ENCODE measurements at regions not wholly inside any gene's neighbourhood (a gene's known extent, or its start where the extent isn't known, plus 50 kb on each side); places are given as distances from the start of the nearest gene placed in this dataset.
A peak's percentile ranks its signal among the peaks of the same experiment; 100 is the strongest.

GRCh38 chr3:124381575-124382333, 348.5 kb upstream of the UMPS start:
- DNase-seq = no peak

- no peak for DNase-seq
Observed at GRCh38 chr3:124383051-124383450, 347.2 kb upstream of the UMPS start.

- DNase-seq = no peak
Observed at GRCh38 chr3:124383846-124384466, 346.3 kb upstream of the UMPS start.

- no peak for DNase-seq
Observed at GRCh38 chr3:124384527-124384926, 345.7 kb upstream of the UMPS start.

- DNase-seq = no peak
Observed at GRCh38 chr3:124385996-124386395, 344.3 kb upstream of the UMPS start.

GRCh38 chr3:124386996-124387595, 343.2 kb upstream of the UMPS start:
- no peak for DNase-seq

- no peak for DNase-seq
Observed at GRCh38 chr3:124391774-124392173, 338.5 kb upstream of the UMPS start.

- DNase-seq = no peak
Observed at GRCh38 chr3:124393340-124393739, 336.9 kb upstream of the UMPS start.

GRCh38 chr3:124395162-124395561, 335.1 kb upstream of the UMPS start:
- DNase-seq = no peak

- peak; percentile 10 for DNase-seq
Observed at GRCh38 chr3:124395584-124396338, 334.5 kb upstream of the UMPS start.

GRCh38 chr3:124396339-124396950, 333.8 kb upstream of the UMPS start:
- DNase-seq = no peak

GRCh38 chr3:124397088-124397487, 333.2 kb upstream of the UMPS start:
- DNase-seq = no peak

- no peak for DNase-seq
Observed at GRCh38 chr3:124398594-124398993, 331.7 kb upstream of the UMPS start.

GRCh38 chr3:124401843-124402242, 328.4 kb upstream of the UMPS start:
- no peak for DNase-seq

- DNase-seq = no peak
Observed at GRCh38 chr3:124402791-124403190, 327.5 kb upstream of the UMPS start.

GRCh38 chr3:124404621-124405020, 325.6 kb upstream of the UMPS start:
- DNase-seq = no peak

GRCh38 chr3:124407260-124407659, 323.0 kb upstream of the UMPS start:
- no peak for DNase-seq

GRCh38 chr3:124409650-124410275, 320.5 kb upstream of the UMPS start:
- no peak for DNase-seq

GRCh38 chr3:124410471-124410870, 319.8 kb upstream of the UMPS start:
- DNase-seq = no peak

- no peak for DNase-seq
Observed at GRCh38 chr3:124411728-124412127, 318.5 kb upstream of the UMPS start.

GRCh38 chr3:124412644-124413043, 317.6 kb upstream of the UMPS start:
- DNase-seq = no peak

- DNase-seq = no peak
Observed at GRCh38 chr3:124413393-124413792, 316.9 kb upstream of the UMPS start.

All from NCI-H1092 (cell line).